HepG2 (cell line): ENCODE measurements at regions not wholly inside any gene's neighbourhood (a gene's known extent, or its start where the extent isn't known, plus 50 kb on each side); places are given as distances from the start of the nearest gene placed in this dataset.

Source experiments
- EZH2 ChIP-seq: conservative IDR thresholded peaks from 2 replicates; pipeline ENCODE4 v1.6.1; 2012; ENCODE audit warnings: mild to moderate bottlenecking, low read depth, low read length, moderate library complexity
- KAT7 ChIP-seq: IDR thresholded peaks from 2 replicates; pipeline ENCODE4 v1.6.1; 2018; ENCODE audit warnings: borderline replicate concordance, missing compliant biosample characterization
- MTA3 ChIP-seq: sonication (generic); formaldehyde crosslinking; IDR thresholded peaks from 2 replicates; pipeline ENCODE4 v1.4.0; 2020; ENCODE audit warnings: missing genetic modification reagents
- RCOR2 ChIP-seq: IDR thresholded peaks from 2 replicates; pipeline ENCODE4 v1.6.1; 2016; ENCODE audit warnings: missing biosample characterization, missing genetic modification reagents
- RFX5 ChIP-seq: IDR thresholded peaks from 2 replicates; pipeline ENCODE4 v1.6.1; 2011; ENCODE audit warnings: low read depth, low read length, improper control_type of control experiment
- SNRNP70 ChIP-seq: fragments of 200-400 bp; formaldehyde crosslinking; IDR thresholded peaks from 2 replicates; pipeline ENCODE4 v1.6.1; 2017; ENCODE audit warnings: mild to moderate bottlenecking, low read depth, low read length, moderate library complexity
- TBL1XR1 ChIP-seq: fragments of 150-350 bp; IDR thresholded peaks from 2 replicates; pipeline ENCODE4 v1.6.1; 2014; ENCODE audit warnings: borderline replicate concordance, low read length; ENCODE audit not compliant: partially characterized antibody
- ZNF605 ChIP-seq: sonication (generic); formaldehyde crosslinking; IDR thresholded peaks from 2 replicates; pipeline ENCODE4 v1.8.0; 2022; ENCODE audit warnings: mild to moderate bottlenecking, missing genetic modification reagents
- ZNF644 ChIP-seq: IDR thresholded peaks from 2 replicates; pipeline ENCODE4 v1.6.1; 2016; ENCODE audit warnings: low read depth
- TF ChIP-seq, protein P1 (sequence below): IDR thresholded peaks from 2 replicates; pipeline ENCODE4 v1.6.1; 2016; ENCODE audit warnings: control low read depth
- TF ChIP-seq, protein P2 (sequence below), 2 experiments: fragments of 450-650 bp in 1 of 2; sonication (generic) in 1 of 2; formaldehyde crosslinking; IDR thresholded peaks; 2 replicates each; pipeline versions ENCODE4 v1.5.0 to v1.8.0; 2020 to 2022; ENCODE audit warnings: mild to moderate bottlenecking in 1 of 2, missing genetic modification reagents in 1 of 2
- TF ChIP-seq, protein P3 (sequence below): sonication (generic); formaldehyde crosslinking; IDR thresholded peaks from 2 replicates; pipeline ENCODE4 v1.4.0; 2020; ENCODE audit warnings: missing genetic modification reagents

DNA sequence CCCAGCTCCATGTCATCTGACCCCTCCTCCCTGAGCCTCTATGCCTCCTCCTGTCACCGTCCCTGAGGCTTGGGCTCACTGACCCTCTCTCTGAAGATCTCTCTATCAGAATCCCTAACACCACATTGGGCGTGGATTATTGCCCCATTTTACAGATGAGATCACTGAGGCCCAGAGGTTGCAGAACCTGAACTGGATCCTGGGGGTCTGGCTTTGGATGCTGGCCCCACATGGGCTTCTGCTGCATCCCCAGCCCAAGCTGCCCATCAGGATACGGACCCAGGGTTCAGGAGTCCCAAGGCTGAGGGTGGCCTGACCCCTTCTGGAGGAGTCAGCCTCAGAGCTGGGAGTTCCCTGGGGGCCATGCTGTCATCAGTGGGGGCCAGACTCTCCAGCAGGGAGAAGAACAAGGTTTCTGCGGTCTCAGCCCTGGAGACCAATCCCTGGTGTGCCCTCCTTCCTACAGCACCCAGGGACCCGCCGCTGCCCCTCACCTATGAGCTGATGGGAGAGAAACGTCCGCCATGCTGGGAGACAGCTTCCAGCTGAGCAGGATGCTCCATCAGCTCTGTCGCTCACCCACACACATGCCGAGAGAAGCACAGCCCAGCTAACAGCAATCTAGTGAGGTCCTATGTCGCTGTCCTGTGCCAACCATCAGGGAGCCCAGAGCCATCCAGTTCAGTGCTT is 273.1 kb downstream of the UACA start:
- TF ChIP-seq, protein P1, sequence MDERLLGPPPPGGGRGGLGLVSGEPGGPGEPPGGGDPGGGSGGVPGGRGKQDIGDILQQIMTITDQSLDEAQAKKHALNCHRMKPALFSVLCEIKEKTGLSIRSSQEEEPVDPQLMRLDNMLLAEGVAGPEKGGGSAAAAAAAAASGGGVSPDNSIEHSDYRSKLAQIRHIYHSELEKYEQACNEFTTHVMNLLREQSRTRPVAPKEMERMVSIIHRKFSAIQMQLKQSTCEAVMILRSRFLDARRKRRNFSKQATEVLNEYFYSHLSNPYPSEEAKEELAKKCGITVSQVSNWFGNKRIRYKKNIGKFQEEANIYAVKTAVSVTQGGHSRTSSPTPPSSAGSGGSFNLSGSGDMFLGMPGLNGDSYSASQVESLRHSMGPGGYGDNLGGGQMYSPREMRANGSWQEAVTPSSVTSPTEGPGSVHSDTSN (CRISPR knock-in tag): no peak
- TF ChIP-seq KAT7 (CRISPR knock-in tag): no peak
- TF ChIP-seq SNRNP70: no peak
- no peak for TF ChIP-seq EZH2
- TF ChIP-seq TBL1XR1: no peak
- TF ChIP-seq, protein P2, sequence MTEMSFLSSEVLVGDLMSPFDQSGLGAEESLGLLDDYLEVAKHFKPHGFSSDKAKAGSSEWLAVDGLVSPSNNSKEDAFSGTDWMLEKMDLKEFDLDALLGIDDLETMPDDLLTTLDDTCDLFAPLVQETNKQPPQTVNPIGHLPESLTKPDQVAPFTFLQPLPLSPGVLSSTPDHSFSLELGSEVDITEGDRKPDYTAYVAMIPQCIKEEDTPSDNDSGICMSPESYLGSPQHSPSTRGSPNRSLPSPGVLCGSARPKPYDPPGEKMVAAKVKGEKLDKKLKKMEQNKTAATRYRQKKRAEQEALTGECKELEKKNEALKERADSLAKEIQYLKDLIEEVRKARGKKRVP (CRISPR knock-in tag; IDR thresholded peaks at IDR 0.05): no peak
- TF ChIP-seq MTA3 (CRISPR knock-in tag): no peak
- TF ChIP-seq ZNF644: no peak
- TF ChIP-seq, protein P3, sequence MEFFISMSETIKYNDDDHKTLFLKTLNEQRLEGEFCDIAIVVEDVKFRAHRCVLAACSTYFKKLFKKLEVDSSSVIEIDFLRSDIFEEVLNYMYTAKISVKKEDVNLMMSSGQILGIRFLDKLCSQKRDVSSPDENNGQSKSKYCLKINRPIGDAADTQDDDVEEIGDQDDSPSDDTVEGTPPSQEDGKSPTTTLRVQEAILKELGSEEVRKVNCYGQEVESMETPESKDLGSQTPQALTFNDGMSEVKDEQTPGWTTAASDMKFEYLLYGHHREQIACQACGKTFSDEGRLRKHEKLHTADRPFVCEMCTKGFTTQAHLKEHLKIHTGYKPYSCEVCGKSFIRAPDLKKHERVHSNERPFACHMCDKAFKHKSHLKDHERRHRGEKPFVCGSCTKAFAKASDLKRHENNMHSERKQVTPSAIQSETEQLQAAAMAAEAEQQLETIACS (CRISPR knock-in tag): no peak
- no peak for TF ChIP-seq RCOR2 (CRISPR knock-in tag)
- no peak for TF ChIP-seq RFX5
- TF ChIP-seq ZNF605 (CRISPR knock-in tag): no peak
